ENCODE measurements at regions not wholly inside any gene's neighbourhood (a gene's known extent, or its start where the extent isn't known, plus 50 kb on each side); places are given as distances from the start of the nearest gene placed in this dataset.

GRCh38 chrX:39981946-39982345, 115.8 kb downstream of the BCOR start:
- TF ChIP-seq CTCF (conservative IDR thresholded peaks at IDR 0.05): no peak
- H3K27ac ChIP-seq: peak overlapping the region; percentile 58; the same call in 1 of the 2 replicates

GRCh38 chrX:39982948-39983347, 114.8 kb downstream of the BCOR start:
- no peak for TF ChIP-seq CTCF (conservative IDR thresholded peaks at IDR 0.05)
- H3K27ac ChIP-seq: peak overlapping the region; percentile 58

- H3K27ac ChIP-seq: peak overlapping the region; percentile 58
- TF ChIP-seq CTCF (conservative IDR thresholded peaks at IDR 0.05): no peak
These were observed 114.0 kb downstream of the BCOR start for GRCh38 chrX:39983715-39984114.

- no peak for TF ChIP-seq CTCF (conservative IDR thresholded peaks at IDR 0.05)
- peak overlapping the region; percentile 58; the same call in 1 of the 2 replicates for H3K27ac ChIP-seq
These were observed 113.4 kb downstream of the BCOR start for GRCh38 chrX:39984191-39984956.

GRCh38 chrX:39985071-39985470, 112.7 kb downstream of the BCOR start:
- no peak for TF ChIP-seq CTCF (conservative IDR thresholded peaks at IDR 0.05)
- H3K27ac ChIP-seq: no peak overlapping the region

- H3K27ac ChIP-seq: no peak overlapping the region
- no peak for TF ChIP-seq CTCF (conservative IDR thresholded peaks at IDR 0.05)
These were observed 112.2 kb downstream of the BCOR start for GRCh38 chrX:39985551-39985950.

- no peak for TF ChIP-seq CTCF (conservative IDR thresholded peaks at IDR 0.05)
These were observed 109.3 kb downstream of the BCOR start for GRCh38 chrX:39988496-39988895.

More at GRCh38 chrX:39988496-39988895, 109.3 kb downstream of the BCOR start:
- no peak overlapping the region for H3K27ac ChIP-seq

Data from VCaP (cell line).